Activated B cell treated with CpG ODN at 0.5 μM for 24 hours (primary cell): ENCODE measurements at regions not wholly inside any gene's neighbourhood (a gene's known extent, or its start where the extent isn't known, plus 50 kb on each side); places are given as distances from the start of the nearest gene placed in this dataset.

ENCODE experiments used
- ATAC-seq: fragments of 200-7000 bp; cut with Tn5 transposase; one replicate; pipeline ENCODE4 v1.10.0; 2021; ENCODE audit warnings: low read depth, mild to moderate bottlenecking, moderate library complexity
- CTCF ChIA-PET: fragments of 350-600 bp; sonication (Branson Sonifier 250); formaldehyde crosslinking; loops from one replicate; lab custom pipeline; 2021; ENCODE audit warnings: antibody characterized with exemption; lab: Charles Lee
- POLR2A ChIA-PET: fragments of 350-600 bp; sonication (Branson Sonifier 250); formaldehyde crosslinking; loops from one replicate; lab custom pipeline; 2021; ENCODE audit warnings: antibody characterized with exemption; lab: Charles Lee
- DNase-seq: peaks from one replicate; pipeline ENCODE4 v3.0.0; 2022
- H3K27ac Mint-ChIP-seq: one replicate; pipeline ENCODE4 v1.8.0; 2020; ENCODE audit warnings: mixed read lengths
- H3K27me3 Mint-ChIP-seq: one replicate; pipeline ENCODE4 v1.8.0; 2021; ENCODE audit warnings: mixed read lengths
- H3K36me3 Mint-ChIP-seq: one replicate; pipeline ENCODE4 v1.8.0; 2021; ENCODE audit warnings: low read depth, mixed read lengths
- H3K4me1 Mint-ChIP-seq: one replicate; pipeline ENCODE4 v1.8.0; 2021; ENCODE audit warnings: mixed read lengths
- H3K4me3 Mint-ChIP-seq: one replicate; pipeline ENCODE4 v1.8.0; 2020; ENCODE audit warnings: mild to moderate bottlenecking, mixed read lengths
- H3K9me3 Mint-ChIP-seq: one replicate; pipeline ENCODE4 v1.8.0; 2020; ENCODE audit warnings: mixed read lengths
- CTCF ChIP-seq: fragments of 200-600 bp; IDR thresholded peaks from one replicate; pipeline ENCODE4 v1.8.0; 2022; ENCODE audit warnings: antibody characterized with exemption, mild to moderate bottlenecking
- intact Hi-C: fragments of 100-400 bp; cut with micrococcal nuclease; formaldehyde crosslinking; loops from one replicate; pipeline ENCODE4 v1.15.1; 2024

- Mint-ChIP-seq H3K36me3 (no peaks in the 10 kb centered on the region), H3K27me3 (peaks cover 3% of the 10 kb centered on the region), H3K4me3 (no peak overlapping the region), H3K9me3 (no peaks in the 10 kb centered on the region), H3K4me1 (peaks cover 22% of the 10 kb centered on the region), H3K27ac (no peak overlapping the region)
- DNase-seq (peak; percentile 56), ATAC-seq (peak; percentile 74)
- CTCF ChIA-PET: interaction anchor here (0.7 to 2.3 kb wide), 7 partner anchors 23 to 608 kb away, joined by 3 to 23 read pairs (median 4); no protein-coding TSS in a partner anchor
- POLR2A ChIA-PET: interaction anchor here (0.6 to 3.1 kb wide), 8 partner anchors 26 to 287 kb away, joined by 3 to 18 read pairs (median 8); no protein-coding TSS in a partner anchor
- TF ChIP-seq CTCF: no peak
- intact Hi-C loops: loop anchor here (2.0 to 10.0 kb wide), 3 partner anchors 169 to 201 kb away; no protein-coding TSS in a partner anchor
Observed at GRCh38 chr14:101705733-101706508, 55.6 kb upstream of the PPP2R5C start.

GRCh38 chr14:101706509-101707067, 54.9 kb upstream of the PPP2R5C start:
- no peak overlapping the region for H3K27ac Mint-ChIP-seq
- H3K36me3 Mint-ChIP-seq: no peaks in the 10 kb centered on the region
- no peaks in the 10 kb centered on the region for H3K9me3 Mint-ChIP-seq
- peak overlapping the region; percentile 46 for H3K4me3 Mint-ChIP-seq
- no peak for TF ChIP-seq CTCF
- ChIA-PET POLR2A (interaction anchor here (0.6 to 3.1 kb wide), 15 partner anchors 25 to 612 kb away, joined by 3 to 18 read pairs (median 4); no protein-coding TSS in a partner anchor), CTCF (interaction anchor here (0.6 to 2.3 kb wide), 23 partner anchors 13 to 610 kb away, joined by 3 to 23 read pairs (median 4); no protein-coding TSS in a partner anchor)
- no peak for DNase-seq
- peaks cover 22% of the 10 kb centered on the region for H3K4me1 Mint-ChIP-seq
- ATAC-seq: no peak
- intact Hi-C loops: loop anchor here (1.0 to 10.0 kb wide), 12 partner anchors 54 to 810 kb away; no protein-coding TSS in a partner anchor
- H3K27me3 Mint-ChIP-seq: peaks cover 3% of the 10 kb centered on the region

GRCh38 chr14:101707068-101707842, 54.3 kb upstream of the PPP2R5C start:
- CTCF ChIA-PET: interaction anchor here (0.6 to 2.3 kb wide), 22 partner anchors 12 to 610 kb away, joined by 3 to 23 read pairs (median 4); no protein-coding TSS in a partner anchor

More at GRCh38 chr14:101707068-101707842, 54.3 kb upstream of the PPP2R5C start:
- no peaks in the 10 kb centered on the region for H3K36me3 Mint-ChIP-seq
- H3K27ac Mint-ChIP-seq: peak overlapping the region; percentile 31
- ATAC-seq (peak; percentile 70), DNase-seq (peak; percentile 30)
- H3K4me1 Mint-ChIP-seq: peaks cover 22% of the 10 kb centered on the region
- peaks cover 3% of the 10 kb centered on the region for H3K27me3 Mint-ChIP-seq
- intact Hi-C loops: loop anchor here (1.0 to 10.0 kb wide), 12 partner anchors 53 to 809 kb away; no protein-coding TSS in a partner anchor
- no peaks in the 10 kb centered on the region for H3K9me3 Mint-ChIP-seq
- POLR2A ChIA-PET: interaction anchor here (0.7 to 3.1 kb wide), 15 partner anchors 53 to 612 kb away, joined by 3 to 18 read pairs (median 4); no protein-coding TSS in a partner anchor
- H3K4me3 Mint-ChIP-seq: peak overlapping the region; percentile 46
- peak; percentile 65 for TF ChIP-seq CTCF
